ENCODE measurements at regions not wholly inside any gene's neighbourhood (a gene's known extent, or its start where the extent isn't known, plus 50 kb on each side); places are given as distances from the start of the nearest gene placed in this dataset.

GRCh38 chr4:65021149-65021548, 611.9 kb upstream of the TECRL start:
- DNase-seq (ENCODE audit: extremely low read depth, insufficient read length) = no peak
- no peaks in the 10 kb centered on the region for H3K36me3 ChIP-seq (ENCODE audit: control insufficient read depth, insufficient read depth, low read length)
- no peak for TF ChIP-seq CTCF (IDR thresholded peaks at IDR 0.05; ENCODE audit: insufficient read depth, low read length, poor library complexity, severe bottlenecking)
- H3K27me3 ChIP-seq (replicated peaks; ENCODE audit: control insufficient read depth, insufficient read depth, low read length) = no peaks in the 10 kb centered on the region
- H3K4me3 ChIP-seq (replicated peaks; ENCODE audit: low read depth, low read length) = no peak overlapping the region

- no peaks in the 10 kb centered on the region for H3K27me3 ChIP-seq (replicated peaks; ENCODE audit: control insufficient read depth, insufficient read depth, low read length)
- no peaks in the 10 kb centered on the region for H3K36me3 ChIP-seq (ENCODE audit: control insufficient read depth, insufficient read depth, low read length)
- H3K4me3 ChIP-seq (replicated peaks; ENCODE audit: low read depth, low read length) = no peak overlapping the region
- no peak for DNase-seq (ENCODE audit: extremely low read depth, insufficient read length)
- no peak for TF ChIP-seq CTCF (IDR thresholded peaks at IDR 0.05; ENCODE audit: insufficient read depth, low read length, poor library complexity, severe bottlenecking)
Measured at GRCh38 chr4:65019775-65020174, 610.5 kb upstream of the TECRL start.

- DNase-seq (ENCODE audit: extremely low read depth, insufficient read length) = no peak
- no peak for TF ChIP-seq CTCF (IDR thresholded peaks at IDR 0.05; ENCODE audit: insufficient read depth, low read length, poor library complexity, severe bottlenecking)
- H3K4me3 ChIP-seq (replicated peaks; ENCODE audit: low read depth, low read length) = no peak overlapping the region
- no peaks in the 10 kb centered on the region for H3K27me3 ChIP-seq (replicated peaks; ENCODE audit: control insufficient read depth, insufficient read depth, low read length)
- H3K36me3 ChIP-seq (ENCODE audit: control insufficient read depth, insufficient read depth, low read length) = no peaks in the 10 kb centered on the region
Measured at GRCh38 chr4:65018313-65018712, 609.1 kb upstream of the TECRL start.

- no peaks in the 10 kb centered on the region for H3K27me3 ChIP-seq (replicated peaks; ENCODE audit: control insufficient read depth, insufficient read depth, low read length)
- DNase-seq (ENCODE audit: extremely low read depth, insufficient read length) = no peak
- TF ChIP-seq CTCF (IDR thresholded peaks at IDR 0.05; ENCODE audit: insufficient read depth, low read length, poor library complexity, severe bottlenecking) = no peak
- H3K36me3 ChIP-seq (ENCODE audit: control insufficient read depth, insufficient read depth, low read length) = no peaks in the 10 kb centered on the region
- no peak overlapping the region for H3K4me3 ChIP-seq (replicated peaks; ENCODE audit: low read depth, low read length)
Measured at GRCh38 chr4:65014078-65014477, 604.8 kb upstream of the TECRL start.

- no peak overlapping the region for H3K4me3 ChIP-seq (replicated peaks; ENCODE audit: low read depth, low read length)
- TF ChIP-seq CTCF (IDR thresholded peaks at IDR 0.05; ENCODE audit: insufficient read depth, low read length, poor library complexity, severe bottlenecking) = peak; percentile 33
- DNase-seq (ENCODE audit: extremely low read depth, insufficient read length) = no peak
- H3K27me3 ChIP-seq (replicated peaks; ENCODE audit: control insufficient read depth, insufficient read depth, low read length) = no peaks in the 10 kb centered on the region
- H3K36me3 ChIP-seq (ENCODE audit: control insufficient read depth, insufficient read depth, low read length) = no peaks in the 10 kb centered on the region
Measured at GRCh38 chr4:65007841-65008439, 598.7 kb upstream of the TECRL start.

GRCh38 chr4:64975177-64975576, 565.9 kb upstream of the TECRL start:
- no peaks in the 10 kb centered on the region for H3K27me3 ChIP-seq (replicated peaks; ENCODE audit: control insufficient read depth, insufficient read depth, low read length)
- no peak for DNase-seq (ENCODE audit: extremely low read depth, insufficient read length)
- no peaks in the 10 kb centered on the region for H3K36me3 ChIP-seq (ENCODE audit: control insufficient read depth, insufficient read depth, low read length)
- H3K4me3 ChIP-seq (replicated peaks; ENCODE audit: low read depth, low read length) = no peak overlapping the region
- no peak for TF ChIP-seq CTCF (IDR thresholded peaks at IDR 0.05; ENCODE audit: insufficient read depth, low read length, poor library complexity, severe bottlenecking)
